HepG2 (cell line): ENCODE measurements at regions not wholly inside any gene's neighbourhood (a gene's known extent, or its start where the extent isn't known, plus 50 kb on each side); places are given as distances from the start of the nearest gene placed in this dataset.

Source experiments
- ATAC-seq: fragments of 200-7000 bp; cut with Tn5 transposase; 3 replicates; pipeline ENCODE4 v1.9.1; 2020; ENCODE audit warnings: mild to moderate bottlenecking, moderate library complexity
- BruUV-seq: library from RNA; stranded (reverse); fragments of 400-500 nt; replicated peaks from 2 replicates; lab custom pipeline; 2021; lab: Mats Ljungman, UMichigan
- CTCF ChIA-PET: fragments of 300-600 bp; formaldehyde crosslinking; extraction: SDS; loops from one replicate; lab custom pipeline; 2021; ENCODE audit warnings: low total read pairs, inconsistent platforms, low intra/inter-chr PET ratio; lab: Yijun Ruan, JAX
- POLR2A ChIA-PET: fragments of 350-600 bp; sonication (Branson Sonifier 250); formaldehyde crosslinking; loops from one replicate; lab custom pipeline; 2020; ENCODE audit warnings: antibody characterized with exemption, inconsistent platforms; lab: Yijun Ruan, JAX
- DNase-seq: peaks from one replicate; pipeline ENCODE4 v3.0.0-alpha.2; 2015; ENCODE audit warnings: low spot score
- FAIRE-seq: peaks from 3 replicates; lab custom pipeline; 2011; peaks lifted over from hg19 to GRCh38; lab: Jason Lieb, UNC
- H2AFZ ChIP-seq: one replicate; pipeline ENCODE4 v1.6.1; 2011; ENCODE audit warnings: low read length, inconsistent platforms
- H3K27ac ChIP-seq: fragments of 300-600 bp; 3 replicates; pipeline ENCODE4 v1.8.0; 2011; ENCODE audit warnings: mixed run types, mild to moderate bottlenecking, mixed read lengths, low read length, inconsistent platforms; ENCODE audit not compliant: insufficient read depth; ENCODE audit errors: extremely low read length
- H3K27me3 ChIP-seq, 2 experiments: fragments of 200-600 bp in 1 of 2; 2 replicates in 1 of 2; 3 replicates in 1 of 2; pipeline versions ENCODE4 v1.6.0 to v1.8.0; 2011; ENCODE audit warnings: low read length in 2 of 2, mild to moderate bottlenecking in 2 of 2, moderate library complexity in 2 of 2, inconsistent platforms in 1 of 2; ENCODE audit not compliant: insufficient read depth in 2 of 2, control insufficient read depth in 1 of 2
- H3K36me3 ChIP-seq, 2 experiments: fragments of 200-600 bp in 1 of 2; replicated peaks in 1 of 2; 2 replicates in 1 of 2; 3 replicates in 1 of 2; pipeline versions ENCODE4 v1.5.1 to v1.8.0; 2011; ENCODE audit warnings: low read length in 2 of 2, inconsistent platforms in 1 of 2; ENCODE audit not compliant: insufficient read depth in 2 of 2, control insufficient read depth in 1 of 2
- H3K4me1 ChIP-seq: 2 replicates; pipeline ENCODE4 v1.5.1; 2012; ENCODE audit warnings: low read length, inconsistent platforms; ENCODE audit not compliant: insufficient read depth
- H3K4me2 ChIP-seq: 2 replicates; pipeline ENCODE4 v1.6.0; 2011; ENCODE audit warnings: low read depth, low read length, inconsistent platforms
- H3K4me3 ChIP-seq, 3 experiments: fragments of 200-600 bp in 1 of 3; sonication (generic), shearing (Covaris generic) in 1 of 3; replicated peaks in 1 of 3; 2 replicates each; pipeline ENCODE4 v1.5.1; 2011 to 2016; ENCODE audit warnings: low read length in 3 of 3, inconsistent platforms in 2 of 3, low read depth in 2 of 3, mild to moderate bottlenecking in 2 of 3, control low read depth in 1 of 3, mixed read lengths in 1 of 3; ENCODE audit not compliant: insufficient read depth in 1 of 3
- H3K79me2 ChIP-seq: one replicate; pipeline ENCODE4 v1.6.1; 2011; ENCODE audit warnings: low read length, inconsistent platforms; ENCODE audit not compliant: insufficient read depth
- H3K9ac ChIP-seq: 2 replicates; pipeline ENCODE4 v1.6.0; 2011; ENCODE audit warnings: mild to moderate bottlenecking, low read depth, low read length, inconsistent platforms; ENCODE audit not compliant: insufficient read depth
- H3K9me3 ChIP-seq: 2 replicates; pipeline ENCODE4 v1.5.1; 2012; ENCODE audit warnings: mild to moderate bottlenecking, low read length
- H4K20me1 ChIP-seq: 2 replicates; pipeline ENCODE4 v1.6.0; 2011; ENCODE audit warnings: inconsistent platforms, mild to moderate bottlenecking, low read length, moderate library complexity; ENCODE audit not compliant: insufficient read depth
- AHR ChIP-seq: IDR thresholded peaks from 2 replicates; pipeline ENCODE4 v1.6.1; 2018; ENCODE audit warnings: missing genetic modification reagents, missing compliant biosample characterization
- DMAP1 ChIP-seq: IDR thresholded peaks from 2 replicates; pipeline ENCODE4 v1.6.1; 2016
- IRF1 ChIP-seq: sonication (generic); formaldehyde crosslinking; IDR thresholded peaks from 2 replicates; pipeline ENCODE4 v1.4.0; 2020; ENCODE audit warnings: low read depth, mild to moderate bottlenecking, missing genetic modification reagents
- MIXL1 ChIP-seq: IDR thresholded peaks from 2 replicates; pipeline ENCODE4 v1.6.1; 2016
- MZF1 ChIP-seq: sonication (generic); formaldehyde crosslinking; IDR thresholded peaks from 2 replicates; pipeline ENCODE4 v1.8.1; 2023; ENCODE audit warnings: mild to moderate bottlenecking, missing genetic modification reagents, borderline replicate concordance
- NFKBIZ ChIP-seq: IDR thresholded peaks from 2 replicates; pipeline ENCODE4 v1.6.1; 2018; ENCODE audit warnings: missing genetic modification reagents, missing compliant biosample characterization
- PAF1 ChIP-seq: IDR thresholded peaks from 2 replicates; pipeline ENCODE4 v1.6.1; 2016; ENCODE audit warnings: missing genetic modification reagents, missing compliant biosample characterization
- PHF5A ChIP-seq: IDR thresholded peaks from one replicate; pipeline ENCODE4 v1.6.1; 2018; ENCODE audit warnings: low read depth, missing genetic modification reagents; ENCODE audit not compliant: unreplicated experiment
- TFE3 ChIP-seq: IDR thresholded peaks from 2 replicates; pipeline ENCODE4 v1.6.1; 2016
- ZNF124 ChIP-seq: sonication (generic); formaldehyde crosslinking; IDR thresholded peaks from 2 replicates; pipeline ENCODE4 v1.4.0; 2020; ENCODE audit warnings: missing genetic modification reagents
- ZNF343 ChIP-seq: sonication (generic); formaldehyde crosslinking; IDR thresholded peaks from 2 replicates; pipeline ENCODE4 v1.4.0; 2020; ENCODE audit warnings: mild to moderate bottlenecking, missing genetic modification reagents
- ZNF501 ChIP-seq: sonication (generic); formaldehyde crosslinking; IDR thresholded peaks from 2 replicates; pipeline ENCODE4 v1.5.1; 2020; ENCODE audit warnings: mild to moderate bottlenecking, moderate library complexity, missing genetic modification reagents
- ZNF678 ChIP-seq: sonication (generic); formaldehyde crosslinking; IDR thresholded peaks from 2 replicates; pipeline ENCODE4 v1.4.0; 2020; ENCODE audit warnings: mild to moderate bottlenecking, missing genetic modification reagents
- ZZZ3 ChIP-seq: sonication (generic); formaldehyde crosslinking; IDR thresholded peaks from 2 replicates; pipeline ENCODE4 v1.4.0; 2020; ENCODE audit warnings: missing genetic modification reagents, mild to moderate bottlenecking, borderline replicate concordance
- WGBS: methylation state at CpG from one replicate; pipeline ENCODE4 v1.1.6; 2017; ENCODE audit warnings: low lambda C conversion rate; 5-methylcytosine and 5-hydroxymethylcytosine counted together
- in situ Hi-C: cut with HindIII; loops from 2 replicates; pipeline ENCODE4 v1.10.0; 2017; ENCODE audit warnings: low pct_unique_long_range_greater_than_20kb; ENCODE audit not compliant: extremely low pct_ligation_motif_present
- intact Hi-C: fragments of 100-400 bp; cut with micrococcal nuclease; formaldehyde crosslinking; loops from one replicate; pipeline ENCODE4 v1.10.0; 2022; ENCODE audit not compliant: unreplicated experiment

GRCh38 chr10:33706191-33706590, 371.7 kb upstream of the NRP1 start:
- H3K27ac ChIP-seq = no peak overlapping the region
- no peak for TF ChIP-seq ZNF501 (CRISPR knock-in tag)
- TF ChIP-seq PAF1 (CRISPR knock-in tag) = no peak
- no peak for TF ChIP-seq IRF1 (CRISPR knock-in tag)
- TF ChIP-seq MIXL1 (CRISPR knock-in tag) = no peak
- no peak for TF ChIP-seq ZNF124 (CRISPR knock-in tag)
- no peak for TF ChIP-seq AHR
- no peak for TF ChIP-seq TFE3 (CRISPR knock-in tag)
- TF ChIP-seq ZNF343 = no peak
- no peak for TF ChIP-seq NFKBIZ
- no peak for TF ChIP-seq PHF5A (CRISPR knock-in tag)
- no peak for TF ChIP-seq ZNF678 (CRISPR knock-in tag)
- TF ChIP-seq MZF1 (CRISPR knock-in tag) = no peak
- no peak for TF ChIP-seq DMAP1
- no peak for TF ChIP-seq ZZZ3
- TF ChIP-seq, all 625 proteins: peak for 0
- Histone ChIP-seq H3K4me2 (no peak overlapping the region), H3K9me3 (no peaks in the 10 kb centered on the region), H4K20me1 (no peaks in the 10 kb centered on the region), H2AFZ (no peak overlapping the region), H3K79me2 (no peaks in the 10 kb centered on the region), H3K36me3 (no peaks in the 10 kb centered on the region), H3K4me3 (no peak overlapping the region), H3K27me3 (no peaks in the 10 kb centered on the region; a peak in 1 of 5 replicates), H3K4me1 (peaks cover 13% of the 10 kb centered on the region), H3K9ac (no peak overlapping the region)
- DNase-seq (no peak), ATAC-seq (no peak), FAIRE-seq (no peak)
- ChIA-PET CTCF (no interaction called here), POLR2A (no interaction called here)
- 49% methylated on average over 3 of the region's 3 CpGs for WGBS
- intact Hi-C loops (no loop called here), in situ Hi-C loops (no loop called here)
- BruUV-seq = no TSS peak
